Mucosa of descending colon (tissue), 3 donors: ENCODE measurements at regions not wholly inside any gene's neighbourhood (a gene's known extent, or its start where the extent isn't known, plus 50 kb on each side); places are given as distances from the start of the nearest gene placed in this dataset.

Experiments used
- ATAC-seq: fragments of 200-7000 bp; cut with Tn5 transposase; one replicate; pipeline ENCODE4 v1.9.1; 2020; ENCODE audit warnings: mild to moderate bottlenecking, moderate library complexity
- DNase-seq, 3 donors: peaks; one replicate each; pipeline ENCODE4 v3.0.0-alpha.2; 2020
- H3K36me3 ChIP-seq: fragments of 200-600 bp; one replicate; pipeline ENCODE4 v1.8.0; 2021; ENCODE audit warnings: low read depth, mild to moderate bottlenecking
- H3K4me1 ChIP-seq: fragments of 200-600 bp; one replicate; pipeline ENCODE4 v1.8.0; 2021; ENCODE audit warnings: low read depth, mild to moderate bottlenecking
- H3K4me3 ChIP-seq: fragments of 200-600 bp; one replicate; pipeline ENCODE4 v1.8.0; 2021; ENCODE audit warnings: mild to moderate bottlenecking
- H3K9me3 ChIP-seq: fragments of 200-600 bp; one replicate; pipeline ENCODE4 v1.8.0; 2021; ENCODE audit warnings: mild to moderate bottlenecking
- intact Hi-C, 2 donors: fragments of 100-400 bp; cut with DNase I in 1 of 2; cut with micrococcal nuclease in 1 of 2; formaldehyde crosslinking; loops; one replicate each; pipeline versions ENCODE4 v1.11.0 to v1.11.1; 2022; cut with DNase I, micrococcal nuclease
- TF ChIP-seq, protein P1 (sequence below): fragments of 200-600 bp; IDR thresholded peaks from one replicate; pipeline ENCODE4 v1.8.0; 2022; ENCODE audit warnings: antibody characterized with exemption, mild to moderate bottlenecking
- donor health status: DM: no; HTN: no; CAD: no; lungs with moderate emphysema.
- donor health status: DM: no; HTN: no; CAD: no.
- donor health status: DM: no; HTN: yes; CAD: no.

DNA sequence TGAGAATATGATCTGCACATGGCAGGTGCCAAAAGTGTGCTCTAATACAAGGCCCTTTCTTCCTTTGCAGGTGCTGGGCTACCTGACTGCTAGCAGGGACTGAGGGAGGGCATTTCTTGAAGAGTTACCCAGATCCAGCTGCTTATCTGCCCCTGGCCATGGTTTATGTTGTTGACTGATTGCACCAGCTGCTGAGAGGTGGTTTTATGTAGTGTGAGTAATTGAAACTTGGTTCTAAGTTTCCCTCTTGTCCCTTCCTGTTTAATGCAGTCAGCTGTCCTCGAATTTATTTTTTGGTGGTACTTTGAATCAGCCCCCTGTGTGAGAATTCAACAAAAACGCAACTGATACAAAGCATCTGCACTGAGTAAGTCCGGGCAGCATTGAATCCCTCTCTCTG lies 288.3 kb upstream of the C2CD4B start:
- Histone ChIP-seq H3K4me1 (peaks cover 6% of the 10 kb centered on the region), H3K36me3 (no peaks in the 10 kb centered on the region), H3K9me3 (no peaks in the 10 kb centered on the region), H3K4me3 (no peak overlapping the region)
- DNase-seq (no peak), ATAC-seq (peak; percentile 66)
- intact Hi-C loops = no loop called here
- TF ChIP-seq, protein P1, sequence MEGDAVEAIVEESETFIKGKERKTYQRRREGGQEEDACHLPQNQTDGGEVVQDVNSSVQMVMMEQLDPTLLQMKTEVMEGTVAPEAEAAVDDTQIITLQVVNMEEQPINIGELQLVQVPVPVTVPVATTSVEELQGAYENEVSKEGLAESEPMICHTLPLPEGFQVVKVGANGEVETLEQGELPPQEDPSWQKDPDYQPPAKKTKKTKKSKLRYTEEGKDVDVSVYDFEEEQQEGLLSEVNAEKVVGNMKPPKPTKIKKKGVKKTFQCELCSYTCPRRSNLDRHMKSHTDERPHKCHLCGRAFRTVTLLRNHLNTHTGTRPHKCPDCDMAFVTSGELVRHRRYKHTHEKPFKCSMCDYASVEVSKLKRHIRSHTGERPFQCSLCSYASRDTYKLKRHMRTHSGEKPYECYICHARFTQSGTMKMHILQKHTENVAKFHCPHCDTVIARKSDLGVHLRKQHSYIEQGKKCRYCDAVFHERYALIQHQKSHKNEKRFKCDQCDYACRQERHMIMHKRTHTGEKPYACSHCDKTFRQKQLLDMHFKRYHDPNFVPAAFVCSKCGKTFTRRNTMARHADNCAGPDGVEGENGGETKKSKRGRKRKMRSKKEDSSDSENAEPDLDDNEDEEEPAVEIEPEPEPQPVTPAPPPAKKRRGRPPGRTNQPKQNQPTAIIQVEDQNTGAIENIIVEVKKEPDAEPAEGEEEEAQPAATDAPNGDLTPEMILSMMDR = no peak

DNA sequence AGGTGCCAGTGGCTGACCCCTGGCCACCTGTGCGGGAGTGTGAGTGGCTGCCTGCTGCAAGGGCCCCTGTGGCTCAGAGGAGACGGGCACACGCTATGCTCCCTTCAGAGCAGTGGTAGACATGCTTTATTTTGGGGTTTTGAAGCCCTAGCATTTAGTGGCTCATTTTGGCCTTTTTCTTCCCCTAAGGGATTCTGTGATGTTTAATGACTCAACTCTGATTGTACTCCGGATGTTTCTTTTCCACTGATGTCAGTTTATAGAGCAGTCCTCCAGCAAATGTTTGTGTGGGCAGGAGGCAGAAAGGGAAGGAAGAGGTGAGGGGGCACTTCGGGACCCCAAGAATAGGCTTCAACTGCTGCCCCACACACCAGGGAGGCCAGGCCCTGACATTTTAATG lies 288.9 kb upstream of the C2CD4B start:
- intact Hi-C loops = no loop called here
- no peak for ATAC-seq
- no peaks in the 10 kb centered on the region for H3K36me3 ChIP-seq
- DNase-seq = no peak
- TF ChIP-seq, protein P1 = no peak
- H3K9me3 ChIP-seq = no peaks in the 10 kb centered on the region
- peaks cover 6% of the 10 kb centered on the region for H3K4me1 ChIP-seq
- H3K4me3 ChIP-seq = no peak overlapping the region

DNA sequence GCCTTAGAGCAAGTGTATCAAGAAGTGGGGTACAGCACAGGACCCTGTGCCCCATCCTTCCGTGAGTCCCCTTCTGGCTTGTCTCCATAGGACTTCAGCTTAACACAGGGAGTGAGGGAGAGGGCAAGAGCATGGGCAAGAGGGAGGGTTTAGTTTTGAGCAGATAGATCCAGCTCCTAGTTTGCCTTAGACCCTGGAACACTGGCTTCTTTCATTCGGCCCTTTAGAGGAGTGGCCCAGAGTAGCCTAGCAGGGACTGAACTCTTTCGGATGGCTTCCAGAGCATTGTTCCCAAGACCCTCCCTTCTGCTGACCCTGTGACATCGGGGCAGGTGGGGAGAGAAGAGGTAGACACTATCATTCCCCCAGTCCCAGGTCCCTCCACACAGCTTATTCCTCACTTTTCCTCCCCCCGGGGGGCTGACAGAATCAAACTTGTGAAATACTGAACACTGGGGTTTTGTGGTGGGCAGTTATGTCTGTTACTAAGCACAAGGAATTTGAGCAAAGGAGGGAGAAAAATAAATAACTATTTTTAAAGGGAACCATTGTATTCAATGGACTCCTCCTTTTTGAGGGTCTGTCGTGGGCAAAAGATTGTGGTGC lies 289.6 kb upstream of the C2CD4B start:
- Histone ChIP-seq H3K36me3 (no peaks in the 10 kb centered on the region), H3K9me3 (no peaks in the 10 kb centered on the region), H3K4me3 (no peak overlapping the region), H3K4me1 (peaks cover 6% of the 10 kb centered on the region)
- intact Hi-C loops = no loop called here
- no peak for DNase-seq
- ATAC-seq = no peak
- TF ChIP-seq, protein P1 = no peak

DNA sequence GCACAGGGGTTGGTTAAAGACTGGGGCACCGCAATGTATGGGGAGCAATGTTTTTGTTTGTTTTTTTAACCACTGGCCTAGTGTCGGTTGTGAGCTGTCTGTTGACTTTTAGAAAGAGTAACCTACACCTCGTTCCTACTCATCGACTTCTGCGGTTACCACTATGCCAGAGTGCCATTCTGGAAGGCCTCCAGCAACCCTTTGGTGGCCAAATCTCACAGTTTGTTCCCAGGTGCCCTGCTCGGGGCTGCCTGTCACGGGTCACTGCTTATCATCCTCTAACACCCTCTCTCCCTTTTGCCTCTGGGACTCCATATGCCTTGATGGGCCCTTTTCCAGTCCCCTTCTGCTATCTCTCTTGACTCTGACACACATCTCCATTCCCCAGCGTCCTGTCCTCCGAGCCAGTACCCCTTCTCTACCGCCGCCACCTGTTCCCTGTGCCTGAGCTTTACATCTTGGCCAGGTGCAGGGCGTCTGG lies 290.4 kb upstream of the C2CD4B start:
- intact Hi-C loops = no loop called here
- TF ChIP-seq, protein P1 = no peak
- DNase-seq = no peak
- ATAC-seq = no peak
- H3K4me1 ChIP-seq = peaks cover 6% of the 10 kb centered on the region
- no peaks in the 10 kb centered on the region for H3K36me3 ChIP-seq
- no peaks in the 10 kb centered on the region for H3K9me3 ChIP-seq
- H3K4me3 ChIP-seq = no peak overlapping the region

DNA sequence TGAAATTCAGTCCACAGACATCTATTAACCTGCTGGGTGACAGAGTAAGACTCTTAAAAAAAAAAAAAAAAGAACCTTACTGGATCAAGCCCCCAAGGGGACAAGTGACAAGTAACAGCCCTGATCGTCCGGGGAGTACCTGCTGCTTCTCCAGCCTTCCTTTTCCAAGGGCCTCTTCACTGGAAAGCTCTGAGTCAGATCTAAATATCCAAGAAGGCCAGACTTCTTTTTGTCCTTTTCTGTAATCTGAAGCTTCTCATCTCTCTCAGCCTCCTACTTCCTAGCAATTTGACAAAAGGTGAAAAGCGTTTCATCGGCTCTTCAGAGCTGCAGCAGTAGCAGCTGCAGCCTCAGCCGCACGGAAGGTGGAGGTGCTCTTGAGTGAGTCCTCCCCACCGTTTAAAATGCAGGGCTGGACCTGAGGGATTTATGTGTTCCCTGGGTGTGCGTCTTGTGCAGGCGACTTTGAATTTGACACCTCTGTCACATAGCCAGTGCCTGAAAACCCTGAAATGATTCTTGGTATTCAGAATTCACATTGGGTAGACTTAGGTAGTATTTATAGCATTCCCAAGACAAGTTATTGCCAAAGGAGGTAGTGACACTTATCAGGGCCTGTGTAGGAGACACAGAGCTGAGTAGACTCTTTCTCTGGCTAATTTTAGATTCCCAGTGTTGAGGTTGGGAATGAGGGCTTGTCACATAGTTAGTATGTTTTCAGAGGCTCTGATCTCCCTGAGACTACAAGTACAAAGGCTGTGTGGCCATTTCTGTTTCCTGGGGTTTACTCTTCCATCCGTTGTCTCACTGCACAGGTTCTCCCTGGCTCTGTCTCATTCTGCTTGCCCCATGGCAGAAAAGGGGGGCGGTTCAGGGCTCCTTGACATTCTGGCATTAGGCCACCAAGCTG lies 291.2 kb upstream of the C2CD4B start:
- DNase-seq (no peak), ATAC-seq (no peak)
- intact Hi-C loops = no loop called here

More for the DNA sequence above, 291.2 kb upstream of the C2CD4B start:
- H3K4me1 ChIP-seq = peaks cover 6% of the 10 kb centered on the region
- H3K36me3 ChIP-seq = no peaks in the 10 kb centered on the region
- TF ChIP-seq, protein P1 = no peak
- no peak overlapping the region for H3K4me3 ChIP-seq
- H3K9me3 ChIP-seq = no peaks in the 10 kb centered on the region
